H1 (cell line): ENCODE measurements at regions not wholly inside any gene's neighbourhood (a gene's known extent, or its start where the extent isn't known, plus 50 kb on each side); places are given as distances from the start of the nearest gene placed in this dataset.

Experiments used
- CTCF ChIA-PET: fragments of 300-600 bp; sonication (Branson Sonifier 250); formaldehyde crosslinking; loops from one replicate; lab custom pipeline; 2021; ENCODE audit not compliant: partially characterized antibody; lab: Charles Lee
- POLR2A ChIA-PET: fragments of 300-600 bp; sonication (Branson Sonifier 250); formaldehyde crosslinking; loops from one replicate; lab custom pipeline; 2021; ENCODE audit warnings: inconsistent platforms; ENCODE audit not compliant: partially characterized antibody; lab: Charles Lee
- DNase-seq, 2 experiments: peaks; one replicate each; pipeline versions ENCODE4 v3.0.0 to v3.0.0-alpha.2; 2010 to 2022; ENCODE audit warnings: low spot score in 2 of 2, low read depth in 1 of 2, mixed read lengths in 1 of 2
- FAIRE-seq: peaks from 2 replicates; lab custom pipeline; 2011; peaks lifted over from hg19 to GRCh38; lab: Jason Lieb, UNC
- H2AFZ ChIP-seq: 2 replicates; pipeline ENCODE4 v1.8.1; 2012; ENCODE audit warnings: low read length, inconsistent platforms
- H2AK5ac ChIP-seq: 2 replicates; pipeline ENCODE4 v1.6.1; 2013; ENCODE audit warnings: low read depth, low read length
- H2BK120ac ChIP-seq: replicated peaks from 2 replicates; pipeline ENCODE3; 2013; ENCODE audit warnings: low read depth, low read length, inconsistent platforms
- H2BK12ac ChIP-seq: 2 replicates; pipeline ENCODE4 v1.6.1; 2013; ENCODE audit warnings: low read depth, low read length
- H2BK15ac ChIP-seq: 2 replicates; pipeline ENCODE4 v1.6.1; 2013; ENCODE audit warnings: low read length
- H2BK20ac ChIP-seq: 2 replicates; pipeline ENCODE4 v1.6.1; 2013; ENCODE audit warnings: low read length
- H2BK5ac ChIP-seq: 2 replicates; pipeline ENCODE4 v1.6.1; 2013; ENCODE audit warnings: low read depth, low read length
- H3K14ac ChIP-seq: 2 replicates; pipeline ENCODE4 v1.6.1; 2013; ENCODE audit warnings: inconsistent platforms; ENCODE audit not compliant: insufficient read length
- H3K18ac ChIP-seq: 2 replicates; pipeline ENCODE4 v1.6.1; 2013; ENCODE audit warnings: low read length; ENCODE audit errors: extremely low read depth
- H3K23ac ChIP-seq: 2 replicates; pipeline ENCODE4 v1.6.1; 2013; ENCODE audit warnings: inconsistent platforms; ENCODE audit not compliant: insufficient read length
- H3K23me2 ChIP-seq: 2 replicates; pipeline ENCODE4 v1.6.1; 2013; ENCODE audit warnings: low read depth, low read length
- H3K27ac ChIP-seq: 2 replicates; pipeline ENCODE4 v1.6.1; 2011; ENCODE audit warnings: low read depth, low read length, inconsistent platforms
- H3K27me3 ChIP-seq, 4 experiments: replicated peaks in 1 of 4; 1 replicate in 1 of 4; 2 replicates in 3 of 4; pipeline versions ENCODE4 v1.6.1 to v1.8.1; 2011 to 2013; ENCODE audit warnings: low read length in 3 of 4, mild to moderate bottlenecking in 3 of 4, inconsistent platforms in 2 of 4, mixed read lengths in 2 of 4, moderate library complexity in 1 of 4; ENCODE audit not compliant: control insufficient read depth in 3 of 4, insufficient read depth in 3 of 4; ENCODE audit errors: extremely low read depth in 1 of 4
- H3K36me3 ChIP-seq, 4 experiments: 2 replicates each; pipeline versions ENCODE4 v1.6.1 to v1.8.1; 2011 to 2013; ENCODE audit warnings: mild to moderate bottlenecking in 4 of 4, low read length in 3 of 4, moderate library complexity in 2 of 4, control low read depth in 1 of 4, inconsistent platforms in 1 of 4; ENCODE audit not compliant: insufficient read depth in 4 of 4, control insufficient read depth in 2 of 4
- H3K4ac ChIP-seq: replicated peaks from 2 replicates; pipeline ENCODE3; 2013; ENCODE audit warnings: low read length, low read depth, mixed read lengths, inconsistent platforms; ENCODE audit not compliant: insufficient read length
- H3K4me1 ChIP-seq, 4 experiments: replicated peaks in 1 of 4; 1 replicate in 1 of 4; 2 replicates in 3 of 4; pipeline versions ENCODE4 v1.6.1 to v1.8.1; 2011 to 2013; ENCODE audit warnings: low read length in 3 of 4, inconsistent platforms in 2 of 4, mixed read lengths in 1 of 4; ENCODE audit not compliant: insufficient read depth in 4 of 4, control insufficient read depth in 3 of 4
- H3K4me2 ChIP-seq, 2 experiments: 2 replicates each; pipeline versions ENCODE4 v1.6.1 to v1.8.1; 2011 to 2013; ENCODE audit warnings: low read depth in 2 of 2, low read length in 2 of 2, control low read depth in 1 of 2, inconsistent platforms in 1 of 2, mild to moderate bottlenecking in 1 of 2; ENCODE audit not compliant: insufficient read depth in 1 of 2
- H3K4me3 ChIP-seq, 4 experiments: fragments of 200-600, 300-600 bp in 1 of 4; sonication (generic), shearing (Covaris generic), sonication (Bioruptor Twin) in 1 of 4; 2 replicates each; pipeline versions ENCODE4 v1.5.1 to v1.8.1; 2011 to 2016; ENCODE audit warnings: low read length in 4 of 4, low read depth in 3 of 4, control low read depth in 2 of 4, inconsistent platforms in 2 of 4, mild to moderate bottlenecking in 2 of 4, mixed read lengths in 1 of 4, moderate library complexity in 1 of 4; ENCODE audit not compliant: insufficient read depth in 2 of 4; ENCODE audit errors: extremely low read depth in 1 of 4
- H3K56ac ChIP-seq: replicated peaks from 2 replicates; pipeline ENCODE3; 2013; ENCODE audit warnings: low read depth, mild to moderate bottlenecking, mixed read lengths, low read length, inconsistent platforms; ENCODE audit not compliant: insufficient read length
- H3K79me1 ChIP-seq: 2 replicates; pipeline ENCODE4 v1.6.1; 2013; ENCODE audit warnings: low read depth, low read length, control low read depth
- H3K79me2 ChIP-seq, 2 experiments: 2 replicates each; pipeline versions ENCODE4 v1.6.1 to v1.8.1; 2012 to 2013; ENCODE audit warnings: low read length in 2 of 2, mild to moderate bottlenecking in 2 of 2, inconsistent platforms in 1 of 2; ENCODE audit not compliant: insufficient read depth in 2 of 2, control insufficient read depth in 1 of 2
- H3K9ac ChIP-seq, 4 experiments: replicated peaks in 1 of 4; 1 replicate in 1 of 4; 2 replicates in 3 of 4; pipeline versions ENCODE4 v1.6.1 to v1.8.1; 2011 to 2013; ENCODE audit warnings: low read depth in 3 of 4, low read length in 3 of 4, control low read depth in 2 of 4, mild to moderate bottlenecking in 2 of 4, moderate library complexity in 2 of 4, inconsistent platforms in 1 of 4; ENCODE audit errors: extremely low read depth in 1 of 4
- H3K9me3 ChIP-seq, 2 experiments: 2 replicates each; pipeline versions ENCODE4 v1.6.1 to v1.8.1; 2012 to 2013; ENCODE audit warnings: mild to moderate bottlenecking in 2 of 2, moderate library complexity in 2 of 2, control low read depth in 1 of 2, inconsistent platforms in 1 of 2, low read depth in 1 of 2, low read length in 1 of 2, mixed read lengths in 1 of 2; ENCODE audit not compliant: insufficient read depth in 2 of 2
- H4K20me1 ChIP-seq, 2 experiments: replicated peaks in 1 of 2; 2 replicates each; pipeline versions ENCODE3 to v1.8.1; 2011 to 2013; ENCODE audit warnings: inconsistent platforms in 2 of 2, low read length in 2 of 2, mild to moderate bottlenecking in 1 of 2; ENCODE audit not compliant: insufficient read depth in 2 of 2, control insufficient read depth in 1 of 2
- H4K5ac ChIP-seq: 2 replicates; pipeline ENCODE4 v1.6.1; 2013; ENCODE audit warnings: low read length, low read depth, mixed read lengths, inconsistent platforms; ENCODE audit not compliant: insufficient read length
- H4K8ac ChIP-seq: 2 replicates; pipeline ENCODE4 v1.8.0; 2013; ENCODE audit warnings: mild to moderate bottlenecking, moderate library complexity, low read length, inconsistent platforms; ENCODE audit not compliant: insufficient read depth; ENCODE audit errors: extremely low read depth
- H4K91ac ChIP-seq: replicated peaks from 2 replicates; pipeline ENCODE3; 2013; ENCODE audit warnings: low read length, mixed read lengths, inconsistent platforms; ENCODE audit not compliant: insufficient read length
- POLR2AphosphoS5 ChIP-seq: IDR thresholded peaks from 2 replicates; pipeline ENCODE4 v1.6.1; 2011; ENCODE audit warnings: low read depth, low read length
- WGBS, 2 experiments: shearing (Covaris generic) in 1 of 2; methylation state at CpG; one replicate each; pipeline versions ENCODE4 v1.1.6 to v1.1.7; 2013 to 2015; ENCODE audit warnings: low lambda C conversion rate in 2 of 2, mixed read lengths in 2 of 2, inconsistent platforms in 1 of 2, low coverage in 1 of 2, missing lambda C conversion rate in 1 of 2; ENCODE audit not compliant: insufficient replicate concordance in 2 of 2, insufficient coverage in 1 of 2, insufficient read length in 1 of 2; ENCODE audit errors: extremely low coverage in 1 of 2, missing lambda C conversion rate in 1 of 2; 5-methylcytosine and 5-hydroxymethylcytosine counted together

- Histone ChIP-seq H2BK12ac (no peak overlapping the region), H4K20me1 (no peaks in the 10 kb centered on the region), H3K4me2 (no peak overlapping the region), H3K23ac (no peak overlapping the region), H3K27me3 (no peaks in the 10 kb centered on the region), H4K8ac (no peak overlapping the region), H2AK5ac (no peak overlapping the region), H2BK120ac (no peak overlapping the region), H3K14ac (no peak overlapping the region), H4K91ac (no peak overlapping the region), H3K4me1 (no peaks in the 10 kb centered on the region), H3K36me3 (no peaks in the 10 kb centered on the region), H4K5ac (no peak overlapping the region), H2BK15ac (no peak overlapping the region), H3K56ac (no peak overlapping the region), H2AFZ (no peak overlapping the region), H3K9me3 (no peaks in the 10 kb centered on the region), H3K79me1 (no peaks in the 10 kb centered on the region), H3K79me2 (no peaks in the 10 kb centered on the region), H3K23me2 (no peaks in the 10 kb centered on the region; the same call in 1 of the 2 replicates), H3K27ac (no peak overlapping the region), H3K9ac (no peak overlapping the region), H3K4ac (no peak overlapping the region), H2BK5ac (no peak overlapping the region), H2BK20ac (no peak overlapping the region), H3K4me3 (no peak overlapping the region), H3K18ac (no peak overlapping the region)
- POLR2A ChIA-PET = no interaction called here
- no peak for DNase-seq
- no peak for TF ChIP-seq POLR2AphosphoS5
- FAIRE-seq = no peak
- CTCF ChIA-PET = no interaction called here
- 79% methylated on average over 3 of the region's 3 CpGs; no CpG with 5 or more reads in 1 of the 2 experiments for WGBS, 2 experiments
Measured at GRCh38 chr9:107830479-107830878, 340.9 kb upstream of the KLF4 start.
